NT2/D1 (cell line): ENCODE measurements at regions not wholly inside any gene's neighbourhood (a gene's known extent, or its start where the extent isn't known, plus 50 kb on each side); places are given as distances from the start of the nearest gene placed in this dataset.
A peak's percentile ranks its signal among the peaks of the same experiment; 100 is the strongest.

Experiments
- DNase-seq: peaks from one replicate; pipeline ENCODE4 v3.0.0-alpha.2; 2011; ENCODE audit warnings: low read depth, low spot score
- H3K27me3 ChIP-seq: 2 replicates; pipeline ENCODE4 v1.6.0; 2011; ENCODE audit warnings: mild to moderate bottlenecking; ENCODE audit not compliant: insufficient read length, insufficient read depth
- H3K36me3 ChIP-seq: 2 replicates; pipeline ENCODE4 v1.6.1; 2011; ENCODE audit warnings: mild to moderate bottlenecking, low read length, mixed read lengths; ENCODE audit not compliant: insufficient read depth, insufficient read length
- H3K4me1 ChIP-seq: 2 replicates; pipeline ENCODE4 v1.5.1; 2011; ENCODE audit not compliant: insufficient read depth, insufficient read length
- H3K4me3 ChIP-seq: 2 replicates; pipeline ENCODE4 v1.5.1; 2011; ENCODE audit warnings: low read depth; ENCODE audit not compliant: insufficient read length
- H3K9ac ChIP-seq: 2 replicates; pipeline ENCODE4 v1.6.0; 2011; ENCODE audit warnings: low read depth; ENCODE audit not compliant: insufficient read length
- H3K9me3 ChIP-seq: 2 replicates; pipeline ENCODE4 v1.5.1; 2011; ENCODE audit warnings: mild to moderate bottlenecking, low read length; ENCODE audit not compliant: insufficient read depth
- SUZ12 ChIP-seq: IDR thresholded peaks from 2 replicates; pipeline ENCODE4 v1.6.1; 2011; ENCODE audit not compliant: insufficient read length, insufficient read depth; ENCODE audit errors: extremely low read depth
- YY1 ChIP-seq: IDR thresholded peaks from 2 replicates; pipeline ENCODE4 v1.6.1; 2011; ENCODE audit not compliant: insufficient read length, insufficient read depth
- ZNF274 ChIP-seq: IDR thresholded peaks from 2 replicates; pipeline ENCODE4 v1.6.1; 2011; ENCODE audit warnings: mild to moderate bottlenecking, low read depth, low read length

GRCh38 chr16:65981057-65981456 lies 385.4 kb upstream of the CDH5 start:
- H3K9ac ChIP-seq, result no peak overlapping the region
- H3K4me1 ChIP-seq, result no peaks in the 10 kb centered on the region
- H3K4me3 ChIP-seq, result no peak overlapping the region
- H3K36me3 ChIP-seq, result no peaks in the 10 kb centered on the region
- H3K27me3 ChIP-seq, result no peaks in the 10 kb centered on the region
- DNase-seq, result no peak
- no peaks in the 10 kb centered on the region for H3K9me3 ChIP-seq
- TF ChIP-seq SUZ12, result no peak
- TF ChIP-seq ZNF274, result no peak
- TF ChIP-seq YY1, result no peak

- no peaks in the 10 kb centered on the region for H3K27me3 ChIP-seq
- peak; percentile 6 for DNase-seq
- TF ChIP-seq ZNF274 (no peak), YY1 (no peak), SUZ12 (no peak)
Measured at GRCh38 chr16:65975049-65975708, 391.3 kb upstream of the CDH5 start.

DNA sequence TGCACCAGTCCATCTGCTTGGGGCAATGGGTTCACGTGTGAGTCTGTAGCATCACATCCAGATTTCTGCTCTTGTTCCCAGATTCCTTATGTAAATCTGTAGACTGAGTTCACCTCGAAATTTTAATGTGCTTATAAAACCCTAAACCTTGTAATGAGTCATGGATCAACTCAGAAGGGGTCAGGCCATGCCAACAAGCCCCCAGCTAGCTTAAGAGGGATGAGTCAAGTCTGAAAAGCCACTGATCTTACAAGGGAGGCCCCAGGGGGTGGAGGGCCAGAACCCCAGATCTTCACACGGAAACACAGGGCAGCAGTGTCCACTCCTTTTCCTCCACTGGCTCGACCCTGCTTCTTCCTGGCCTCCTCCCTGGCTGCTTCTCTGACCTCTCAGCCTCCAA lies 399.1 kb upstream of the CDH5 start:
- DNase-seq, result no peak
- Histone ChIP-seq H3K36me3 (no peaks in the 10 kb centered on the region), H3K9me3 (no peaks in the 10 kb centered on the region), H3K9ac (no peak overlapping the region), H3K4me3 (no peak overlapping the region), H3K27me3 (no peaks in the 10 kb centered on the region), H3K4me1 (no peaks in the 10 kb centered on the region)
- TF ChIP-seq YY1 (no peak), SUZ12 (no peak)

More at GRCh38 chr16:65975049-65975708, 391.3 kb upstream of the CDH5 start:
- Histone ChIP-seq H3K9me3 (peaks cover 16% of the 10 kb centered on the region; the same call in 1 of the 2 replicates), H3K9ac (no peak overlapping the region), H3K4me3 (no peak overlapping the region), H3K36me3 (no peaks in the 10 kb centered on the region), H3K4me1 (no peaks in the 10 kb centered on the region)

- Histone ChIP-seq H3K4me3 (no peak overlapping the region), H3K27me3 (no peaks in the 10 kb centered on the region), H3K36me3 (no peaks in the 10 kb centered on the region), H3K9ac (no peak overlapping the region), H3K4me1 (no peaks in the 10 kb centered on the region), H3K9me3 (no peaks in the 10 kb centered on the region)
- TF ChIP-seq YY1 (no peak), SUZ12 (no peak), ZNF274 (no peak)
- no peak for DNase-seq
Measured at GRCh38 chr16:65965628-65966027, 400.9 kb upstream of the CDH5 start.

DNA sequence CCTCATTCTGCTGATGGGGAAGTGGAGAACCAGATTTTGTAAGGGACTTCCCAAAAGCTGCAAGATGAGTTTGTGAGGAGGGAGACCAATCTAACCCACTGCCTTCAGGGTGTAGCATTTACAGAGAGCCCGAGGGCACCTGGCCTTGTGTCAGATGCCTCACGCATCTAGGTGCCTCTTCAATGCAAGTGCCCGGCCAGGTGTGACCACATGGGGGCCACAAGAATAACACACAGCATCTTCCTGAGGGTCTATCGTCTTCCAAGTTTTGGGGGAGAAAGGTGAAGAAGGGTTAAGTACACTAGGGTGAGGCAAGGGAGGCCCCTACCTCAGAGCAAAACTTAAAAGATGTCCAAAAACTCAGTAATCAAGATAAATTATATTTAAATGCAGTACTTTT lies 401.7 kb upstream of the CDH5 start:
- H3K36me3 ChIP-seq, result no peaks in the 10 kb centered on the region
- TF ChIP-seq YY1 (no peak), ZNF274 (no peak), SUZ12 (no peak)
- H3K9ac ChIP-seq, result no peak overlapping the region
- H3K4me3 ChIP-seq, result no peak overlapping the region
- H3K9me3 ChIP-seq, result no peaks in the 10 kb centered on the region
- H3K4me1 ChIP-seq, result no peaks in the 10 kb centered on the region
- H3K27me3 ChIP-seq, result no peaks in the 10 kb centered on the region
- DNase-seq, result no peak

DNA sequence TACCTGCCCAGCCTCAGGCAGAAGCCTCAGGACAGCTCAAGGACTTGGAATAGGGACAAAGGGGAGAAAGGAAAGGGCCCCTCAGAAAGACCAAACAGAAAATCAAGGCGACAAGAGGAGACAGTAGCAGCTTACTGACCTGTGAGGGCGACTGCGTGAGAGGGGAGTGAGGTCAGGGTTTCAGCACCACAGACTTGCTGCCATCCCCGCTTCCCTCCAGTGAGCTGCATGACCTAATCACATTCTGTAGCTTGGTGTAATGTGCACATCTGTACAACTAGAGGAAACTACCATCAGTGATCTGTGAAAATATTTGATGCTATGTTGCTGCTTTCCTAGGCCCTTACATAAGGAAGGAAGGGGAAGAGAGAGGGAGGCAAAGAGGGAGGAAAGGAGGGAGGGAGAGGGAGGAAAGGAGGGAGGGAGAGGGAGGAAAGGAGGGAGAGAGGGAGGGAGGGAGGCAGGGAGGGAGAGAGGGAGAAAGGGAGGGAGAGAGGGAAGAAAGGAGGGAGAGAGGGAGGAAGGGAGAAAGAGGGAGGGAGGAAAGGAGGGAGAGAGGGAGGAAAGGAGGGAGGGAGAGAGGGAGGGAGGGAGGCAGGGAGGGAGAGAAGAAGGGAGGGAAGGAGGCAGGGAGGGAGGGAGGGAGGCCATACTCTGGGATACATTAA lies 404.9 kb upstream of the CDH5 start:
- no peaks in the 10 kb centered on the region for H3K36me3 ChIP-seq
- no peaks in the 10 kb centered on the region for H3K4me1 ChIP-seq
- H3K4me3 ChIP-seq, result no peak overlapping the region
- no peaks in the 10 kb centered on the region for H3K27me3 ChIP-seq
- TF ChIP-seq SUZ12, result no peak
- no peak for TF ChIP-seq ZNF274
- no peak for TF ChIP-seq YY1
- H3K9me3 ChIP-seq, result no peaks in the 10 kb centered on the region
- DNase-seq, result no peak
- H3K9ac ChIP-seq, result no peak overlapping the region

DNA sequence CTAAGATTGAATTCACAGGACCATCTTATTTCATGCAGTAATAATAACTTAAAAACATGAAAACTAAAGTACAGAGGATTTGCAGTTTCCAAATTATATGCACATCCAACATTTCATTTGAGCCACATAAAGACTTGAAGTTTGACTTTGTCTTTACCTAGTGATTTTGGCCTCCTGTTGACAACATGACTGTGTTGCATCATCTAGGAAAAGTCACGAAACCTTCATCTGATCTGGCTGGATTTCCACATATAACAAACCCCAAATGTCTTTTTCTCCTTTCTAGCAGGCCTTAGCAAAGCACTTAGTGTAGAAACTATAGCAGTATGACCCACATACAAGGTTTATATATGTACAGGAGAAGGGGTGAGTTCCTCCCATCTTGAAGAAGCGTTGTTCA lies 406.5 kb upstream of the CDH5 start:
- Histone ChIP-seq H3K27me3 (no peaks in the 10 kb centered on the region), H3K36me3 (no peaks in the 10 kb centered on the region), H3K4me1 (no peaks in the 10 kb centered on the region), H3K9ac (no peak overlapping the region), H3K9me3 (no peaks in the 10 kb centered on the region), H3K4me3 (no peak overlapping the region)
- TF ChIP-seq YY1, result no peak
- TF ChIP-seq SUZ12, result no peak
- TF ChIP-seq ZNF274, result no peak
- DNase-seq, result no peak
